NCI-H2196 (cell line): ENCODE measurements at regions not wholly inside any gene's neighbourhood (a gene's known extent, or its start where the extent isn't known, plus 50 kb on each side); places are given as distances from the start of the nearest gene placed in this dataset.

Experiments
- DNase-seq: peaks from one replicate; lab custom pipeline; 2025; ENCODE audit not compliant: unreplicated experiment; lab: John Stamatoyannopoulos, UW

- DNase-seq = no peak
Observed at GRCh38 chr7:86949052-86949778, 110.2 kb downstream of the ELAPOR2 start.

GRCh38 chr7:86947929-86948328, 111.5 kb downstream of the ELAPOR2 start:
- no peak for DNase-seq

- no peak for DNase-seq
Observed at GRCh38 chr7:86943447-86943846, 116.0 kb downstream of the ELAPOR2 start.

DNA sequence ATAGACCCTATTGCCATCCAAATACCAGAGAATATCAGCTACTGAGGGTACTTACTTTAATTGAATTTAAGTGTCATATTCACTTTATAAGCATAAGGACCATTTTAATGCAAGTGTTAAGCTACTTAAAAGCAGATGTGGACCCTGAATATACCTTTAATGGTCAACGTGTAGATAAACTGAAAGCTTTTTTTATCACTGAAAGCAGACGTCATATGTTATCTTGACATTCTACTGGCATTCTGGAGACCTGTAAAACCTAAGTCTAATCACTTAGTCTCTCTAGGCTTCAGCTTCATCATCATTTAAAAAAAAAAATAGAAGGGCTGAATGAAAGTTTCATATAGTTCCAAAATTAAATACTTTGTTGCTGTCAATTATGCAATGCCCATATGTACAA, 116.5 kb downstream of the ELAPOR2 start:
- DNase-seq = no peak

GRCh38 chr7:86942081-86942480, 117.4 kb downstream of the ELAPOR2 start:
- DNase-seq = no peak

- DNase-seq = peak; percentile 80
Observed at GRCh38 chr7:86939197-86939814, 120.1 kb downstream of the ELAPOR2 start.

DNA sequence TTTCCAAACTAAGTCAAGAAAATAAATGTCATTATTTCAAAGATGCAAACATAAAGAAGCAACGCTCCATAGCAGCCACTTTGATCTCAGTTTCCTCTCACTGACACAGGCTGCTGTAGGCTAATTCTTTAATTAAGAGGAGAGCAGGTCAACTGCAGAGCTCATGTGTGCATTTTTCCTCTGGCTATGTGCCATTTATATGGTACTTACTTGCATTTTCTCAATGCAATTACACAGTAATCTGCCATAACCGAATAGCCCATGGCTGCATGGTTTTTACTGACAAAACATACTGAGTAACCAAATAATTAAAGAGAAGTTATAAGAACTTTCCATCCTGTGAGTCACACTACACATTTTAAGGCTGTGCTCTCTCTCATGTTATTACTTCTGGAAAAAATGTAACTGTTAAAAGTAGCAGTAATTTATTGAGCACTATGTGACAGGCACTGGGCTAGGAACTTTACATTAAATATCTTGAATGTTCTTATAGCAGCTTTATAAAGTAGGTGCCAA, 122.0 kb downstream of the ELAPOR2 start:
- DNase-seq = no peak

GRCh38 chr7:86933295-86933845, 126.1 kb downstream of the ELAPOR2 start:
- no peak for DNase-seq

DNA sequence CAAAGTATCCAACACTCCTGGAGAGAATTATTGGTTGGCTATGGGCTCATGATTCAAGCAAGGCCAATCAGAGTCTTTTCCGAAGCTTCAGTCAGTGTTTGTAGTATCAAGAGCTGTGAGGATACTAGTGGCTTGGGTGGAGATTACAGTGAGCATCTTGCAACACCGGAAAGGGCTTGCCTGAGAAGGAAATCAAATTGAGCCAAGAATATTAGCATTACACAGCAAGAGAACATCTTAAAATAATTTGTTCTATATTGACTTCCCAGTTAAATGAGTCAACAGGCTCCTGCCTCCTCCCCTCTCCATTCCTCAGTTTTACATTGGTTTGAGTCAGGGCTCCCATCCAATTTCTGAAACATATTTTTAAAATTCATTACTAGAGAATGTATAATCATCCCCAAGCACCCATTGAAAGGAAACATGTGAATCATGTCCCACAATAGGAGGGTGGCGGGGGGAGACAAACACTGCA, 127.4 kb downstream of the ELAPOR2 start:
- DNase-seq = no peak

- no peak for DNase-seq
Observed at GRCh38 chr7:86931439-86931838, 128.0 kb downstream of the ELAPOR2 start.

DNA sequence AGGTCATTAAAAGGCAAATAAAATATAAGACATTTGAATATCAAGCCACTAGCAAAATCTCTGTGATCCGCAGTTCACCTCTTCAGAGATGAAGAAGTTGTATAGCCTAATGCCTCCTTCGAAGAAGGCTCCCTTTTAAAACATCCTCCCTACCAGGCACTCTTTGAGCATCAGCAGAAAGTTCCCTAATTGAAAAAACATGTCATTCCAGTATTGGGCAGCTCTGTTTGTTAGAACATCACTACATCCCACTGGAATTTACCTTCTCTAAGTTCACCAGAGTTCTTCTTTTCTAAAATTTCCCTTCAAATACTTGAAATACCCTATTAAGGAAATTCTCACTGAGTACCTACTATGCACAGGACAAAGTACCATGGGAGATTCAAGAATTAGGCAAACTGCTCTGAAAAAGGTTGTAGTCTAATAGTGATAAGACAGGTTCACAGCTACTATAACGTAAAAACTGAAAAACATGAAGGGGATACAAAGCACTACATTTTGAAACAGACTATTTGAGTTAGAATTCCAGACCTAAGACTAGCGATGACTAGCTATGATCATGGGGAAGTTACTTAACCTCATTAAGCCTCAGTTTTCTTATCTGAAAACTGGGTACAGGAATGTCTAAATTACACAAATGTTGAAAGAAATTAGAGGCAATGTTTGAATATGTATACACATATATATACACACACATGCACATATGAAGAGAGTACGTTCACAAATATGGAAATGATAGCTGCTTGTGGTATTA, 128.7 kb downstream of the ELAPOR2 start:
- DNase-seq = no peak

GRCh38 chr7:86929293-86930109, 130.0 kb downstream of the ELAPOR2 start:
- no peak for DNase-seq

GRCh38 chr7:86928308-86928707, 131.1 kb downstream of the ELAPOR2 start:
- DNase-seq = no peak

- DNase-seq = peak; percentile 40
Observed at GRCh38 chr7:86926732-86927131, 132.7 kb downstream of the ELAPOR2 start.

DNA sequence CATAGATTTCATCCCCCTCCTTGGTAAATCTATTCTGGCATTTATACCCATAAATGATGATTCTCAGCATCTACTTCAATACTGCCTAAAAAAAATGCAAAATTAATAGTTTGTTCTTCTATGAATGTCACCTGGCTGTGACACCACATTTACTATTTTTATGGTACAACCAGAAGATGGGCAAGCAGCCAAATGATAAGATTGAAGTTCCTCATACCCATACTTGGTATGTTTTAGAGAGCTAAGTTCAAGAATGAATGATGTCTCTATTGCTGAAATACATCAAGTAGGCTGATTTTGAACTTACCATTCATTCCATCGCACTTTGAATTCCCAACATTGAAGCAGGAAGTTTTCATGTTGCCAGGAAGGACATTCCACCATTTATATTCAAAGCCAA, 134.2 kb downstream of the ELAPOR2 start:
- DNase-seq = no peak

DNA sequence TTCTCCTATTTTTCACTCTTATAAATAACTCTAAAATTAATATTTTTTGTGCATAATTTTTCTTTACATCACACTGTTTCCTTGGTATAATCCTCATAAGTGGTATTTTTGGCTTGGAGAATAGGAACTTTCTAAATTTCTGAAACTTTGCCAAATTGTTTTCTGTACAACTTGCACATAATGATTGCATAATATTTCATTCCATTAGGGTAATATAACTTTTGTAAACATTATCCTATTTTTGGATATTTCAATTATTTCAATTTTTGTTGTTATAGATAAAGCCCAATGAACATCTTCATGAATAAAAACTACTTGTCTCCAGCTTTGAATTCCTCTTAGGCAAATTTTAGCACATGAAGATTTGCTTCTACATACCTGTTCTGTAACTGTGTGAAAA, 135.9 kb downstream of the ELAPOR2 start:
- no peak for DNase-seq

GRCh38 chr7:86920154-86920553, 139.3 kb downstream of the ELAPOR2 start:
- DNase-seq = no peak

DNA sequence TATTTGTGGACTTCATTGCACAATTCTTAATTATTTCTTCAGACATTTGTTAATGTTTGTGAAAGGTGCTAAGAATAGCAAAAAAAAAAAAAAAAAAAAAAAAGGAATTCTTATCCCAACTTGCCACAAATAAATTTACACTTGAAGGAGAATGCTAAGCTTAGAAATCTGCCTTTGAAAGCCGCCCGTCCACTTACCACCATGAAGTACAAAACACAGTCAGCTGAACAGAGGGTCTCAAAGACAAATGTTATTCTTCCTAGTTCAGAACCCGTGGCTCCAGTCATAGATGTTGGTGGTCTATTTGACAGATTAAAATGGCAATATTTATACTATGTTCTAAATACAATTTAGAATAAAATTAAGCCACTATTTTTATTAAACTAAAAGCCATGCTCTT, 141.2 kb downstream of the ELAPOR2 start:
- no peak for DNase-seq

DNA sequence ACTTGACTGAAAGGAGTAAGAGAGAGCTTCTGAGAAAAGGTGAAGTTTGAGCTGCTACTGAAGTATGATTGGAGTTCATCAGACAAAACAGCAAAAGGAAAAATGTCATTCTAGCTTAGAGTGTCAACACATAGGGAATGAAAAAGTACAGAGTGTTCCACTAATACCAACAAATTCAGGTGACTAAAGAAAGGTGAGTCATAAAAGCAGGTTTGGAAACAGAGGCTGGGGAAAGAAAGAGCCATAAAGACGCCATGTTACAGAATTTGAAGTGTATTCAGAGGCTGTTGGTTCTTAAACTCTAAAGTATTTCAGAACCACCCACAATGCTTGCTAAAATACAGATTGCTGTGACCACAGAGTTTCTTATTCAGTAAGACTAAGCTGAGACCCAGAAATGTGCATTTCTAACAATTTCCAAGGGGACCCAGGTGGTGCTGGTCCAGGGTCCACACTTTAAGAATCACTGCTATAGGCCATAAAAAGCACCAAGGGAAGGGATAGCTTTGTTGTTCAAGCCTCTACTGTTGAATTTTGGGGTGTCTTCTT, 143.1 kb downstream of the ELAPOR2 start:
- no peak for DNase-seq

DNA sequence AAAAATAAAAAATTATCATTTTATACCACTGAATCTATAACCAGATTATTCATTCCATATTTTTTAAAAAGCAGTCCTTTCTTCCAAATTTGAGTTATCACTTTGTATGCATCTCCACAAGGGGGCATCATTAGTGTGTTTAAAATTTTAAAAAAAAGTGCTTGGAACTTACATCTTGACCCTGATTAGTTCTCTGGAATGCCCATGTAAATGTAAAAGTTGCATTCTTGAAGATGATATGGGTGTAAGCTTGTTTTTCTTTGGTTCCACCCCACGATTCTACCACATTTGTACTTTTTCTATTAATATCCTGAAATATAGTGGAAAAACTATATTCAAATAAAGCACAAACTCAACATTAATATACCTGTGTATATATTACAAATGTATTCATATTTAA, 144.9 kb downstream of the ELAPOR2 start:
- DNase-seq = peak; percentile 7
